Fibroblast of mammary gland (primary cell): ENCODE measurements at regions not wholly inside any gene's neighbourhood (a gene's known extent, or its start where the extent isn't known, plus 50 kb on each side); places are given as distances from the start of the nearest gene placed in this dataset.
"Not testable (repeated sequence)": the region's sequence is repeated elsewhere in the genome, so short reads cannot be mapped to it uniquely, and the experiment has no call there.

Experiments used
- DNase-seq: peaks from one replicate; pipeline ENCODE4 v3.0.0-alpha.2; 2010; ENCODE audit warnings: low read depth
- H3K4me3 ChIP-seq: 2 replicates; pipeline ENCODE4 v1.5.1; 2011; ENCODE audit warnings: low read depth, mild to moderate bottlenecking, low read length, moderate library complexity; ENCODE audit not compliant: control insufficient read depth
- CTCF ChIP-seq: conservative IDR thresholded peaks from 2 replicates; pipeline ENCODE4 v1.5.1; 2011; ENCODE audit warnings: low read depth, low read length, inconsistent platforms; ENCODE audit not compliant: control insufficient read depth, insufficient read depth

- no peak for DNase-seq
- no peak for TF ChIP-seq CTCF
- H3K4me3 ChIP-seq, result no peak overlapping the region
Observed at GRCh38 chr1:72997624-72998023, 715.3 kb upstream of the NEGR1 start.

- H3K4me3 ChIP-seq, result no peak overlapping the region
- no peak for DNase-seq
- TF ChIP-seq CTCF, result no peak
Observed at GRCh38 chr1:72997041-72997440, 714.7 kb upstream of the NEGR1 start.

GRCh38 chr1:72987871-72988270 lies 705.5 kb upstream of the NEGR1 start:
- DNase-seq, H3K4me3 ChIP-seq: not testable (repeated sequence)

GRCh38 chr1:72986591-72987290 lies 704.4 kb upstream of the NEGR1 start:
- no peak for DNase-seq
- no peak overlapping the region for H3K4me3 ChIP-seq
- TF ChIP-seq CTCF, result no peak

- not testable (repeated sequence) for DNase-seq, H3K4me3 ChIP-seq
Observed at GRCh38 chr1:72985024-72985423, 702.7 kb upstream of the NEGR1 start.

GRCh38 chr1:72983011-72983410 lies 700.7 kb upstream of the NEGR1 start:
- not testable (repeated sequence) for DNase-seq, H3K4me3 ChIP-seq

- no peak overlapping the region for H3K4me3 ChIP-seq
- no peak for DNase-seq
- no peak for TF ChIP-seq CTCF
Observed at GRCh38 chr1:72969461-72969860, 687.1 kb upstream of the NEGR1 start.

- TF ChIP-seq CTCF, result no peak
- no peak for DNase-seq
- H3K4me3 ChIP-seq, result no peak overlapping the region
Observed at GRCh38 chr1:72954943-72955342, 672.6 kb upstream of the NEGR1 start.

- DNase-seq, H3K4me3 ChIP-seq: not testable (repeated sequence)
Observed at GRCh38 chr1:72950900-72951299, 668.6 kb upstream of the NEGR1 start.
